ENCODE measurements at regions not wholly inside any gene's neighbourhood (a gene's known extent, or its start where the extent isn't known, plus 50 kb on each side); places are given as distances from the start of the nearest gene placed in this dataset.

DNA sequence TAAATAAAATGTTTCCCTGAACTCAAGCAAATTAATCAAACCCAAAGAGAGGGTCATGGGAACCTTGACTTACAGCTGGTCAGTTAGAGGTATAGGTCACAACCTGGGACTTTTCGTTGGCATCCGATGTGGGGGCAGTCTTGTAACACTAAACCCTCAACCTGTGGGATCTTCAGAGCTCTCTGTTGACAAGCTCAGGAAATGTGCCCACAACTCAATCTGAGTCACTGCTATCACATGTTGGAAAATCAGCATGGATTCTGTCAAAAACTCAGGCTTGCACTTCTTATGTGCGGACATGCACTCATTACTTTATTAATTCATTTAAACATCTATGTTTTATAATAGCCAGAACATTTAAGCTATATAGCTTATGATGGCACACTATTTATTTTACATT lies 424.6 kb upstream of the SORCS1 start:
- TF ChIP-seq POLR2AphosphoS5 (IDR thresholded peaks at IDR 0.05) (no peak), CTCF (IDR thresholded peaks at IDR 0.05) (no peak)
